ENCODE measurements at regions not wholly inside any gene's neighbourhood (a gene's known extent, or its start where the extent isn't known, plus 50 kb on each side); places are given as distances from the start of the nearest gene placed in this dataset.
"Not testable (repeated sequence)": the region's sequence is repeated elsewhere in the genome, so short reads cannot be mapped to it uniquely, and the experiment has no call there.

DNA sequence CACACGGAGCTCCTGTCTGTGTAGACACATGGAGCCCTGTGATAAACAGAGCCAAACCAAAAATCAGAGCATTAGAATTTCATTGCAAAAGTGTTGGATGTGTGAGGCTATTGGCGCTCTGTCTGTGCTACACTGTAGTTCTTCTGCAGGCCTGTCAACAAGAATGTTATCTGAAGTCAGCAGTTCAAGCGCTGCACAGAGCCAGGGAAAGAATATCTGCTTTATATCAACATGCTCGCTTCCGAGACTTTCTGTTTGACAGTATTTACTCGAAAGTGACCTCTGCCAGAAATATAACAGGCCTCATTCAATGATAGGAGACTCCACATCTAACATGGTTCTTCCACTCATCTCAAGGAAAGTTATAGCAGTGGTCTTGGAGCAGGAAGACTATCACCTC, 118.3 kb downstream of the CCER1 start:
- in situ Hi-C loops (cut with HindIII; ENCODE audit: low pct_unique_long_range_greater_than_20kb, low sequenced_read_pairs): no loop called here
- DNase-seq (ENCODE audit: low read depth, low spot score): no peak

DNA sequence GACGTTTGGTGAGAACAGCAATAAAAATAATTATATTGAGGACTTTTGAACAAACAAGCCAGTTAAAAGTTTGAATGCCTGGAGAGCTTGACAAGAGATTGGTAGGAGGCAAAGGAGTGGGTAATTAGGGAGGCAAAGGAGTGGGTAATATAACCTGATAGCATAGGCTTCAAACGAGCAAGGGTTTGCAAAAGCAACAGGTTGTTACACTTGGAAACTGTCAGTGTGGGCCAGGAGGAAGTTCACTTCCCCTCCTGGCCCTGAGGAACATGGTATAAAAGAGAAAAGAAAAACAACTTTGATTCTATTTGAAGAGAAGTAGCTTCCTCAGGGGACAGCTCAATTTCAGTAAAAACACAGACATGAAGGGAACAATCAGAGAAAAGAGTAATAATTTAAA, 121.7 kb downstream of the CCER1 start:
- in situ Hi-C loops (cut with HindIII; ENCODE audit: low pct_unique_long_range_greater_than_20kb, low sequenced_read_pairs): no loop called here
- DNase-seq (ENCODE audit: low read depth, low spot score): no peak

DNA sequence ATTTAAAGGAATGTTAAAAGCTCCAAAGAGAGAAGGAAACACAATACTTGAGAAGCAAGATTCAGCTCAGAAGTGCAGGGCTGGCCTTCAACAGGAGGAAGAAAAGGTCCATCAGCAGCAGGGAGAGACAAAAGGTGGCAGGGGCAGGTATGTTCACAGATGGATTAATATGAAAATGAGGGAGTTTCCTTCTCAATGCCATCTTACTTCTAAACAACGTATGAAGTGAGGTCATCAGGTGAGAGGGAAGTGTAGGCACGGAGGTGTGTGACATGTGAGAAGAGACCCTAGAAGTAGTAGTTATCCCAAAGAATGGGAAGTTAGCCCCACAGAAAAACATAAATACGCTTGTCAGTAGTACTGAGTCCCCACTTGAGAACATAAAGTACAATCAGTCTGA, 122.5 kb downstream of the CCER1 start:
- in situ Hi-C loops (cut with HindIII; ENCODE audit: low pct_unique_long_range_greater_than_20kb, low sequenced_read_pairs): no loop called here
- DNase-seq (ENCODE audit: low read depth, low spot score): no peak

DNA sequence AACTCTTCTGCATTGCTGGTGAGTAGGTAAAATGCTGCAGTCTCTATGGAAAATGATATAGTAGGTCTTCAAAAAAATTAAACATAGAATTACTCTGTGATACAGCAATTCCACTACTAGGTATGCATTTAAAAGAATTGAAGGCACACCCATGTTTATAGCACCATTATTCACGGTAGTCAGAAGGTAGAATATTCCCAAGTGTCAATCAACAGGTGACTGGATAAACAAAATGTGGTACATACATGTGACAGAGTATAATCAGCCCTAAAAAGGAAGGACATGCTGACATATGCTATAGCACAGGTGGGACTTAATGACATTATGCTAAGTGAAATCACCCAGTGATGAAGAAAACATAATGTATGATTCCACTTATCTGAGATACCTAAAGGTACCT, 123.3 kb downstream of the CCER1 start:
- DNase-seq (ENCODE audit: low read depth, low spot score): no peak
- in situ Hi-C loops (cut with HindIII; ENCODE audit: low pct_unique_long_range_greater_than_20kb, low sequenced_read_pairs): no loop called here

DNA sequence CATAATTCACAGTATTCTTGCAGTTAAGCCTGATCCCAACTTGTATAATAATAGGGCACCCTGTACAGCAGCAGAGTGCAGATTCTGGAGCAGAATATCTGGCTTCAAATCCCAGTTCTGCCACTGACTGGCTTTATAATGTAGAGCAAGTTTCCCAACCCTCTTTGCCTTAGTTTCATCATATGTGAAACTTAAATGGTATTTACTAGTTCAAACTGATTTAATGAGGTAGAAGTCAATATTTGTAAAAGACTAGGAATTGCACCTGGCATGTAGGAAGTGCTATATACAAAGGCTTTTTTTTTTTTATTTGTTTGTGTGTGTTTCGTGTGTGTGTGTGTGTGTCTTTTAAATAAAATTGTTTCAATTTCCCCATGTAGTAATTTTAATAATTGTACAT, 125.9 kb downstream of the CCER1 start:
- in situ Hi-C loops (cut with HindIII; ENCODE audit: low pct_unique_long_range_greater_than_20kb, low sequenced_read_pairs): no loop called here
- DNase-seq (ENCODE audit: low read depth, low spot score): no peak

DNA sequence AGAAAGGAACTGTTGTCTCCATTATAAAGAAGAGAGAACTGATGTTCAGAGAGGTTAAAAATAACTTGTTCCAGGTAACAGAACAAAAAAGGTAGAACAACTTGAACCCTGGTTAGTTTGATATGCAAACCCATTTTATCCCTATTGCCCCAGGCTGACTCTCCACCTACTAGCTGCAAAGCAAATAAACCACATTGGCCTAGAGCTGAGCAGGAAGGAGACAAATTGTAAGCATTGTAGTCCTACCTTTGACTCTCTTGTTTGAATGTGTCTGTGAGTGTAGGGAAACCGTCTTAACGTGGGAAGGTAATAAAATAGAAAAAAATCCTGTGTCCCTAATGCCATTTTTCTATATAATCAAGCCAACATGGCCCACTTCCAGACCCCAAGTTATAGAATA, 126.4 kb downstream of the CCER1 start:
- in situ Hi-C loops (cut with HindIII; ENCODE audit: low pct_unique_long_range_greater_than_20kb, low sequenced_read_pairs): no loop called here
- no peak for DNase-seq (ENCODE audit: low read depth, low spot score)

DNA sequence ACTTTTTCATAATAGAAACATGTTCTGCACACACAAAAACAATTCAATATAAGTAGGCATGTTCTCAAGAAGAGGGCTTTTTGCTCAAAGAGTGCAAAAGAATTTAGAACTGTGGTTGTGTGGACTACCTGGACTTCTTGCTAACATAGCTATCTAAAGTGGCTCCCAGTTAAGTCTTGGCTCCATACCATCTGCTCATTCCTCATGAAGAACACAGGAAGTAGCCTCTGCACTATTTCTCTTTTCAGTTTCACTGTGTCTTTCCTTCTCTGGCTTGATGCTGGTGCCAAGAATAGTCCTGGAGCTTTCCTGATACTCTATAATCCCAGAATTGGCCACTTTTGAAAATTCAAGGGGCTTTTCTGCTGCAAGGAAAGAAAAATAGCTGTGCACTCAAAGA, 127.4 kb downstream of the CCER1 start:
- in situ Hi-C loops (cut with HindIII; ENCODE audit: low pct_unique_long_range_greater_than_20kb, low sequenced_read_pairs): no loop called here
- no peak for DNase-seq (ENCODE audit: low read depth, low spot score)

DNA sequence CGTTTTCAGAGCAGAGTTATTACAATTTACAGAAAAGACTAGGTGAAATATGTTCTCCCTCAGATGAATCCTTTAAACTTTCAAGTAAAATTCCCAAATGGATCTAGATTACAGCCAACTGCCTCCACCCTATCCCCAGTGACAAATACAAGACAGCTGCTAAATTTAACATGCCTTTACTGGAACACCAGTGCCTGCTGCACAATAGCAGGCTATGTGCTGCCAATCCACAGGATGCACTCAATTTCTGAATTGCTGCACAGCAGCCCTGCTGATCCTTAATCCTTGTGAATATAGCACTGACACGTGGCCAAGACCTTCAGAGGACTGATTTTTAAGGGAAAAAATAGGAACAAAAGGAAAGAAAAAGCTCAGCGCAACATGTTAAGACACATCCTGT, 128.9 kb downstream of the CCER1 start:
- no peak for DNase-seq (ENCODE audit: low read depth, low spot score)
- in situ Hi-C loops (cut with HindIII; ENCODE audit: low pct_unique_long_range_greater_than_20kb, low sequenced_read_pairs): no loop called here

DNA sequence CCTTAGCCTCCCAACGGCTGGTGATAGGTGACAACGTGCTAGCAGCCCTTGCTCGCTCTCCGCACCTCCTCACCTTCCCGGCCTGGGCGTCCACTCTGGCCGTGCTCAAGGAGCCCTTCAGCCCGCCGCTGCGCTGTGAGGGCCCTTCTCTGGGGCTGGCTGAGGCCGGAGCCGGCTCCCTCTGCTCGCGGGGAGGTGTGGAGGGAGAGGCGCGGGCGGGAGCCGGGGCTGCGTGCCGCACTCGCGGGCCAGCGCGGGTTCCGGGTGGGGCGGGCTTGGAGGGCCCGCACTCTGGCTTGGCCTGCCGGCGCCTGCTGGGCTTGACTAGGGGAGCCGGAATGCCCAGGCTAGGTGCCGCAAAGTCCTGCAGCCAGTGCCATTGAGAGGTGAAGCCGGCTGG, 131.1 kb downstream of the CCER1 start:
- no peak for DNase-seq (ENCODE audit: low read depth, low spot score)
- in situ Hi-C loops (cut with HindIII; ENCODE audit: low pct_unique_long_range_greater_than_20kb, low sequenced_read_pairs): no loop called here

DNA sequence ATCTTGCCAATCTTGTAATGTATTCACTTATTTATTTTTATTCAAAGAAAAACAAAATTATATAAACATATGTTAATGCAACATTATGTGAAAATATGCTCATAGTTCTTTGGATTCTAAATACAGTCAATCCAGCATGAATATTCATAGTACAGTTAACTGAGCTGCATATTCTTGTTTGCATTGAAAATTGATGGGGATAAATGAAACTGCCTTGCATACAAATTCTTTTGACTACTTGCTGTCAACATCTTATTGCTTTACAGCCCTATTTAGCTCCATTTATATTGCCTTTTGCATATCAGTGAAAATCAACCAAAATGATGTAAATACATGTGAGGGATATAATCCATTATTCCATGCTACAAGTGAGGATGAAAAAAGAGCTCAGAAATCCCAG, 135.3 kb downstream of the CCER1 start:
- no peak for DNase-seq (ENCODE audit: low read depth, low spot score)
- in situ Hi-C loops (cut with HindIII; ENCODE audit: low pct_unique_long_range_greater_than_20kb, low sequenced_read_pairs): no loop called here

DNA sequence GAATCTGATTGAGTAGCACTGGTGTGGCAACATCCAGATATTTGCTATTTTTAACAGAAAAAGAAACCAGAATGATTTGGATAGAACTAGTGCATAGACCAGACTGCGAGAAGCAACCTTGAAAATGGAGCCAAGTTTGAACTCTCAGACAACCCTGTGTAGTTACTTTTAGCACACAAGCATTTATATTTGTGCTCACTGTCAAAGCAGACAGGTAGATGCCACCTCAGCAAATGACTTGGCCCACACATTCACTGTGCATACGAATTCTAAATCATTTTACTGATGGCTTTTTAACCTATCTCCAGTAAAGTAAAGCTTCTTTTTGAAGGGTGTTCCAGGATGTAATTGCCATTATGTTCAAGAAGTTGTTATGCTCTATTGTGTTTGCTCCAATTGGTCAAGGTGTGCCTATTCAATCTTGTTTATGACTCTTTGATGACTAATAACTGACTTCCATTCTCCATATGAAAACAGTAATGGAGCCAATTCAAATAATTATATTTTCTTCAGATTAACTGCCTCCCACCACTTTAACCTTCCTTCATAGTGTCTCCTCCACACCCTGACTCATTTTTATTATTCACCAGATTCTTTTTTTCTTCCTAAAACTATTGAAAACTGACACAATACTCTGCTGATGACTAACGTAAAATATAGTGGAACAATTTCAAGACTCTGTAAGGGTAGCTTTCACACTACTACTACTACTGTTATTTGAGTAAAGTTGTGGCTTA, 138.5 kb downstream of the CCER1 start:
- no peak for DNase-seq (ENCODE audit: low read depth, low spot score)
- in situ Hi-C loops (cut with HindIII; ENCODE audit: low pct_unique_long_range_greater_than_20kb, low sequenced_read_pairs): no loop called here

DNA sequence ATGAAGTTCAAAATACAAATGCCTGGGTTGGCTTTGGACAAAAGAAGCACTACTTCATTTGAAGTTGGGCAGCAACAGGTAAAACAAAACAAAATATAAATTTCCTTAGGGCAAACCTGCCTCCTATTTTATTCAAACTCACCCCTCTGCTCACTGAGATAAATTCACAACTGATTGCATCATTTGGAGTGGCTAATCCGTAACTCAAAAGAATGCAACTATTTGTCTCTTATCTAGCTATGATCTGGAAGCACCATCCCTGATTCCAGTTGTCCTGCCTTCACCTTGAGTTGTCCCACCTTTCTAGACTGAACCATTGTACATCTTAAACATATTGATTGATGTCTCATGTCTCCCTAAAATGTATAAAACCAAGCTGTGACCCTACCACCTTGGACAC, 145.0 kb downstream of the CCER1 start:
- in situ Hi-C loops (cut with HindIII; ENCODE audit: low pct_unique_long_range_greater_than_20kb, low sequenced_read_pairs): no loop called here
- DNase-seq (ENCODE audit: low read depth, low spot score): no peak

DNA sequence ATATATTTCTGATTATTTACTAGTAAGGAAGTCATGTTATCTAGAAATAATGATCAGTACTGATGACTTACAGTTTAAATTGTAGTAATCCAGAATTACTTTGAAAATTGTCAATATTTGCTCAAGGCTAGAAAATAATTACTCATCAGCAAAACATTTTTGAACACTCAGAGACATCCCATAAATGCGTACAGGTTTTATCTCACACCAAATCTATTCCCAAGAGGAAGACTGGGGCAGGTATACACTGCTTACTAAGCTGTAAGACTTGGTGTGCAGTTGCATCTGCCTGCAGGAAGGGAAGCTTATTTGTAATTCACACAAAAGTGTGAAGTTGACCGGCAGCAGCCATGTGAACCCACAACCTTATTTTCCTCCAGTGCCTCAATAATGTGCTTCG, 146.4 kb downstream of the CCER1 start:
- DNase-seq (ENCODE audit: low read depth, low spot score): no peak
- in situ Hi-C loops (cut with HindIII; ENCODE audit: low pct_unique_long_range_greater_than_20kb, low sequenced_read_pairs): no loop called here

DNA sequence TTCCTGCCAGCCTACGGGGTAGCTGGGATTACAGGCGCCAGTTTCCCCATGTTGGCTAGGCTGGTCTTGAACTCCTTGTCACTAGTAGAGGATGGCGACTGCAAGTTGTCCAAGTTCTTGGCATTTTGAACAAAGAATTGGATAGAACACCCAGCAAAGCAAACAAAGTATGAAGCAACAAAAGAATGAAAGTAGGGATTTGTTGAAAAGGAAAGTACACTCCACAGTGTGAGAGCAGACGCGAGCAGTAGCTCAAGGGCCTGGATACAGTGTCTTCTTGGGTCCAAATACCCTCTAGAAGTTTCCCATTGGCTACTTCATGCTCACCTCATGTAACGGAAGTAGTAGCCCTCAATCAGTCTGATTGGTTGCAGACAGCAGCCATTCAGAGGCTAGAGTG, 152.2 kb downstream of the CCER1 start:
- DNase-seq (ENCODE audit: low read depth, low spot score): no peak
- in situ Hi-C loops (cut with HindIII; ENCODE audit: low pct_unique_long_range_greater_than_20kb, low sequenced_read_pairs): no loop called here

DNA sequence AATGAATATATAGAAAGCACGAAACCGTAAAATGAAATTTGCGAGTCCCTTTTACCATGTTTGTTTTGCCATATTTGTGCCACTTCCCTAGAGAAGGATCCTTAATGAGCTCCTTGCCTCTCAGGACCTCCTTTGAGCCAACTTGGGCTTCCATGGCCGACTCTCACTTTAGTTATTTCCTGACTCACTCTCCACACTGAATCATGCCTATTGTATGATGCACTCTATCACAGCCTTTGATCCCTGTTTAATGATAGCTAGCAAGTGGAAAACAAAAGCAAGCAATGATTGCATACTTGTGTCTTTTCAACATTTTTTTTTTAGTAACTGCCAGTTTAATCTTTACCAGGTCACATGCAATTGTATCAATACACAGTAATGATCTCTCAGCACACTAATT, 153.2 kb downstream of the CCER1 start:
- in situ Hi-C loops (cut with HindIII; ENCODE audit: low pct_unique_long_range_greater_than_20kb, low sequenced_read_pairs): no loop called here
- DNase-seq (ENCODE audit: low read depth, low spot score): no peak

DNA sequence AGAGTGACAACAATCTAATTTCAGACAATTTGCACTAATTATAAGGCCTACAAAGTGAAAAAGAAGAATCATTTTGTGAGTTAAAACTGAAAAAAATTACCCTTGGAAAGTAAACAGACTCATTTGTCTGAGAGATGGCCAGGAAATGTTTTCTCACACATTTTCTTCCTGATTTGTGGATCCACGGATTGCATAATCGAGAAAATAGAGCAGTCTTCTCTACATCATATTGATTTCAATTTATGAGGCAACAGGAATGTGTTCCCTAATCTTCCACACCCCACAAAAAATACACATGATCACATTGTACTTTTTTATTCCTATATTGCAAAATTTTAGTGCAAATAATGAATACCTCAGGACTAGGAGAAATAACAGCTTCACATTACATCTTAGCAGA, 160.8 kb downstream of the CCER1 start:
- no peak for DNase-seq (ENCODE audit: low read depth, low spot score)
- in situ Hi-C loops (cut with HindIII; ENCODE audit: low pct_unique_long_range_greater_than_20kb, low sequenced_read_pairs): no loop called here

DNA sequence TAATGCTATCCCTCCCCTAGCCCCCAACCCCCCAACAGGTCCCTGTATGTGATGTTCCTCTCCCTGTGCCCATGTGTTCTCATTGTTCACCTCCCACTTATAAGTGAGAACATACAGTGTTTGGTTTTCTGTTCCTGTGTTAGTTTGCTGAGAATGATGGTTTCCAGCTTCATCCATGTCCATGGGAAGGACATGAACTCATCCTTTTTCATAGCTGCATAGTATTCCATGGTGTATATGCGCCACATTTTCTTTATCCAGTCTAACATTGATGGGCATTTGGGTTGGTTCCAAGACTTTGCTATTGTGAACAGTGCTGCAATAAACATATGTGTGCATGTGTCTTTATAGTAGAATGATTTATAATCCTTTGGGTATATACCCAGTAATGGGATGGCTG, 162.3 kb downstream of the CCER1 start:
- DNase-seq (ENCODE audit: low read depth, low spot score); in situ Hi-C loops (cut with HindIII; ENCODE audit: low pct_unique_long_range_greater_than_20kb, low sequenced_read_pairs): not testable (repeated sequence)

DNA sequence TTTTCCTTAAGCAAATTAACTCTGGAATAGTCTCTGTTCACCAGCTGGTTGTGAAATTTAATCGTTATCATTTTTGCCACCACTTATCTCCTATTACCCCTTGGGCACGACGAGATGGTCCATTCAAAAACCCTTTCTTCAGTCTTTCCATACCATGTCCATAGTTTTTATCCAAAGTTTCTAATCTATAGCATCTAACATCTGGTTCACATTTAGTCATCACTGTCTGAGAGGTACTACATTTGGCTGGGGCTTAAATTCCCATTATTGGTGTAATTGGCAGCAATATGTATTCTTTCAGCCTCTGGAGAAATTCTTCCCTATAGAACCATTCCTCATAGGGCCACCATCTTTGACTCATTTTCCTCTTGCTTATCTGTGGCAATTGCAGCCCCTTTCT, 163.5 kb downstream of the CCER1 start:
- in situ Hi-C loops (cut with HindIII; ENCODE audit: low pct_unique_long_range_greater_than_20kb, low sequenced_read_pairs): no loop called here
- no peak for DNase-seq (ENCODE audit: low read depth, low spot score)

DNA sequence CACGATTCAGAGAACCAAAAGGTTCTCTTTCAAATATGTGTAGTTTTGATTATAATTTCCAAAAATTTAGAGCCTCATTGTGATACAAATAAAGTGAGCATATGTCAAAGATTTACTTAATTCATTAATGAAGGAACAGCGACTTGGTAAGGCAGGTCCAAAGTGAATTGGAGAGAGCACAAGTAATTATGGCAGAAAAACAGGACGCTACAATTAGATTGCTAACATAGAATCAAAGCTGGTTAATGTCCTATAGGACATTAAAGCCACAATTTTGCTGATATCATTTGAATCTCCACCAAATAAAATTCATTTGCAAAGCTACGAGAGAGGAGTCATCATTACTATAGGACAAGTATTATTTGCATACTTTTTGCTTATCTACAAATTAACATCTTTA, 164.2 kb downstream of the CCER1 start:
- in situ Hi-C loops (cut with HindIII; ENCODE audit: low pct_unique_long_range_greater_than_20kb, low sequenced_read_pairs): no loop called here
- no peak for DNase-seq (ENCODE audit: low read depth, low spot score)

DNA sequence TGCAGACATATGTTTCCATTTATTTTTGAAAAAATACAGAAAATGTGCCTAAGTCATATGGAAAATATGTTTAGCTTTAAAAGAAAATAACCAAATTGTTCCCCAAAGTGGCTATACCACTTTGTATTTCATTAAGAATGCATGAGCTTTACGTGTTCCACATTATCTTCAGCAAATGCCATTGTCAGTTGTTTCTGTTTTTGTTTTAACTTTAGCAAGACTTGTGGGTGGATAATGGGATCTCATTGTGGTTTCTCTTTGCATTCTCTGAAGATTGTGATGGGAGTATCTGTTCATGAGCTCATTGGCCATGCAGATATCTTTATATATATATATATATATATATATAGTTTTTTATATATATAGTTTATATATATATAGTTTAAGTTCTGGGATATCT, 181.5 kb downstream of the CCER1 start:
- in situ Hi-C loops (cut with HindIII; ENCODE audit: low pct_unique_long_range_greater_than_20kb, low sequenced_read_pairs): no loop called here
- no peak for DNase-seq (ENCODE audit: low read depth, low spot score)
